GM18519 (cell line): ENCODE measurements at regions not wholly inside any gene's neighbourhood (a gene's known extent, or its start where the extent isn't known, plus 50 kb on each side); places are given as distances from the start of the nearest gene placed in this dataset.

Experiments used
- ATAC-seq: cut with Tn5 transposase; IDR thresholded peaks from one replicate; pipeline ENCODE4 v1.9.1; 2021; ENCODE audit warnings: mild to moderate bottlenecking, moderate library complexity; ENCODE audit not compliant: unreplicated experiment, low FRiP score

- no peak for ATAC-seq
Observed at GRCh38 chr20:22020201-22020600, 314.7 kb downstream of the PAX1 start.

GRCh38 chr20:22008456-22008855 is 303.0 kb downstream of the PAX1 start:
- ATAC-seq: no peak

GRCh38 chr20:22006306-22006705 is 300.8 kb downstream of the PAX1 start:
- no peak for ATAC-seq

- ATAC-seq: no peak
Observed at GRCh38 chr20:22005535-22005934, 300.1 kb downstream of the PAX1 start.

- no peak for ATAC-seq
Observed at GRCh38 chr20:22004946-22005345, 299.5 kb downstream of the PAX1 start.

- no peak for ATAC-seq
Observed at GRCh38 chr20:22003680-22004079, 298.2 kb downstream of the PAX1 start.

GRCh38 chr20:22001886-22002285 is 296.4 kb downstream of the PAX1 start:
- no peak for ATAC-seq

- ATAC-seq: no peak
Observed at GRCh38 chr20:21995461-21995860, 290.0 kb downstream of the PAX1 start.

- no peak for ATAC-seq
Observed at GRCh38 chr20:21994203-21994602, 288.7 kb downstream of the PAX1 start.

GRCh38 chr20:21982559-21982958 is 277.1 kb downstream of the PAX1 start:
- ATAC-seq: no peak

GRCh38 chr20:21981597-21982344 is 276.3 kb downstream of the PAX1 start:
- no peak for ATAC-seq

- no peak for ATAC-seq
Observed at GRCh38 chr20:21981179-21981578, 275.7 kb downstream of the PAX1 start.

- ATAC-seq: no peak
Observed at GRCh38 chr20:21971436-21971835, 266.0 kb downstream of the PAX1 start.

GRCh38 chr20:21968486-21968885 is 263.0 kb downstream of the PAX1 start:
- no peak for ATAC-seq

GRCh38 chr20:21967481-21967880 is 262.0 kb downstream of the PAX1 start:
- no peak for ATAC-seq

GRCh38 chr20:21956591-21956990 is 251.1 kb downstream of the PAX1 start:
- ATAC-seq: no peak

GRCh38 chr20:21947406-21947805 is 241.9 kb downstream of the PAX1 start:
- ATAC-seq: no peak

- ATAC-seq: no peak
Observed at GRCh38 chr20:21944227-21944626, 238.8 kb downstream of the PAX1 start.

GRCh38 chr20:21941941-21942805 is 236.7 kb downstream of the PAX1 start:
- no peak for ATAC-seq

GRCh38 chr20:21936720-21937380 is 231.4 kb downstream of the PAX1 start:
- no peak for ATAC-seq

GRCh38 chr20:21936261-21936660 is 230.8 kb downstream of the PAX1 start:
- ATAC-seq: no peak
